SK-N-SH treated with all-trans-retinoic acid at 6 μM for 48 hours (cell line): ENCODE measurements at regions not wholly inside any gene's neighbourhood (a gene's known extent, or its start where the extent isn't known, plus 50 kb on each side); places are given as distances from the start of the nearest gene placed in this dataset.

ENCODE experiments used
- GLIS3 ChIP-seq: fragments of 250-450 bp; sonication (Bioruptor Pico); IDR thresholded peaks from 2 replicates; pipeline ENCODE4 v1.5.0; 2020; ENCODE audit warnings: mild to moderate bottlenecking, moderate library complexity
- OSR1 ChIP-seq: fragments of 250-450 bp; sonication (Bioruptor Pico); IDR thresholded peaks from 2 replicates; pipeline ENCODE4 v1.8.0; 2022; ENCODE audit warnings: moderate library complexity, mild to moderate bottlenecking, inconsistent platforms
- TF ChIP-seq, protein P1 (sequence below): fragments of 250-450 bp; sonication (Bioruptor Pico); IDR thresholded peaks from 2 replicates; pipeline ENCODE4 v1.8.0; 2020; ENCODE audit warnings: mild to moderate bottlenecking, moderate library complexity, borderline replicate concordance

DNA sequence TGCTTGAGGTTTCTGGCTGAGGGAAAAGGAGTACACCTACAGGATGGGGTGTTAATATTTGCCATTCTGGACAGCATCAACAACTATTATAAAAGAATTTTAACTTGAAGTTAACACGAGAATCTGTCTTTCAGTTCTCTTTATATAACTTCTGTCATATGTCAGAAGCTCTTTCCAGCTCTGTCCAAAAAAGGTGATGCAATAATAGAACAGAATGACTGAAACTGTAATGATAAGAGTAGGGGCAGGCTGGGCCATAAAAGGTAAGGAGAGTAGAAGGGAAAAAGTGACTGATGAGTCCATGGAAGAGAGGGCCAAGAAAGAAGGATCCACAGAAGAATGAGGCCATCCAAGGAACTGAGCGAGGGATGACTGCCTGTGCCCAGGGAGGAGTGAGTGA lies 966.7 kb upstream of the FBXO33 start:
- TF ChIP-seq OSR1 (CRISPR knock-in tag) (no peak), GLIS3 (CRISPR knock-in tag) (no peak)
- TF ChIP-seq, protein P1, sequence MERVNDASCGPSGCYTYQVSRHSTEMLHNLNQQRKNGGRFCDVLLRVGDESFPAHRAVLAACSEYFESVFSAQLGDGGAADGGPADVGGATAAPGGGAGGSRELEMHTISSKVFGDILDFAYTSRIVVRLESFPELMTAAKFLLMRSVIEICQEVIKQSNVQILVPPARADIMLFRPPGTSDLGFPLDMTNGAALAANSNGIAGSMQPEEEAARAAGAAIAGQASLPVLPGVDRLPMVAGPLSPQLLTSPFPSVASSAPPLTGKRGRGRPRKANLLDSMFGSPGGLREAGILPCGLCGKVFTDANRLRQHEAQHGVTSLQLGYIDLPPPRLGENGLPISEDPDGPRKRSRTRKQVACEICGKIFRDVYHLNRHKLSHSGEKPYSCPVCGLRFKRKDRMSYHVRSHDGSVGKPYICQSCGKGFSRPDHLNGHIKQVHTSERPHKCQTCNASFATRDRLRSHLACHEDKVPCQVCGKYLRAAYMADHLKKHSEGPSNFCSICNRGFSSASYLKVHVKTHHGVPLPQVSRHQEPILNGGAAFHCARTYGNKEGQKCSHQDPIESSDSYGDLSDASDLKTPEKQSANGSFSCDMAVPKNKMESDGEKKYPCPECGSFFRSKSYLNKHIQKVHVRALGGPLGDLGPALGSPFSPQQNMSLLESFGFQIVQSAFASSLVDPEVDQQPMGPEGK (CRISPR knock-in tag), result no peak
